Cardiac fibroblast (primary cell): ENCODE measurements at regions not wholly inside any gene's neighbourhood (a gene's known extent, or its start where the extent isn't known, plus 50 kb on each side); places are given as distances from the start of the nearest gene placed in this dataset.
"Not testable (repeated sequence)": the region's sequence is repeated elsewhere in the genome, so short reads cannot be mapped to it uniquely, and the experiment has no call there.

Experiments used
- DNase-seq, 2 donors: peaks; one replicate each; pipeline versions ENCODE4 v3.0.0 to v3.0.0-alpha.2; 2010; ENCODE audit warnings: low read depth in 2 of 2
- H3K4me3 ChIP-seq, 2 donors: replicated peaks in 1 of 2; 1 replicate in 1 of 2; 2 replicates in 1 of 2; pipeline ENCODE4 v1.5.1; 2011; ENCODE audit warnings: low read depth in 2 of 2, low read length in 2 of 2, mild to moderate bottlenecking in 2 of 2, moderate library complexity in 1 of 2
- CTCF ChIP-seq: IDR thresholded peaks from one replicate; pipeline ENCODE4 v1.5.1; 2011; ENCODE audit warnings: low read depth, mild to moderate bottlenecking, low read length, inconsistent platforms

DNA sequence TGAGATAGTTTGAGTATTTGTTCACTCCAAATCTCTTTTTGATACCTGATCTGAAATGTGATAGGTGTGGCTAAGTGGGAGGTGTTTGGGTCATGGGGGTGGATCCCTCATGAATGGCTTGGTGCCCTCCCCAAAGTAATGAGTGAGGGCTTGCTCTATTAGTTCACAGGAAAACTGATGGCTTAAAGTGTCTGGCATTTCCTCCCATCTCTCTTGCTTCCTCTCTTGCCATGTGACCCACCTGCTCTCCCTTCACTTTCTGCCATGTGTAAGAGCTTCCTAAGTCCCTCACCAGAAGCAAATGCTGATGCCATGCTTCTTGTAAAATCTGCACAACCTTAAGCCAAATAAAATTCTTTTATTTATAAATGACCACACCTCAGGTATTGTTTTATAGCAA is 61.1 kb downstream of the MAD2L1 start:
- DNase-seq, result no peak
- no peak for TF ChIP-seq CTCF
- no peak overlapping the region for H3K4me3 ChIP-seq

GRCh38 chr4:120005076-120005475 is 61.6 kb downstream of the MAD2L1 start:
- DNase-seq, result peak in 1 of 2 donors; percentile 30
- no peak for TF ChIP-seq CTCF
- H3K4me3 ChIP-seq, result no peak overlapping the region

DNA sequence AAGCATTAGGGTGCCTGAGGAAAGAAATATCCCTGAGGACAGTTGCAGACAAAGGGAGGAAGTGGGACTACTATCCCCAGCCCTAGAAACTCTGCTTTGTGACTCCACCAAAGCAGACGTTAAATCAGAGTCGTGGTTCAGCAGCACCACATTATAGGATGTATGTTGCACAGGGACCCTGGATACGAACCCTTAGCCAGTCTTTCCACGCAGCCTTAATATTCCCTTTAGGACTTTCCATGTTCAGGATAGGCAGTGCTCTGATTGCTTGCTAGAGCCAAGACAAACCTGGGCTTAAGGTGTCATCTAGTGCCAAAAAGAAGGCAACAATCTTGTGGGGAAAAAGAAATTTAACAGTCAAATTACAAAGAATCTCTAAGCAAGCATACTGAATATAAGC is 62.6 kb downstream of the MAD2L1 start:
- no peak overlapping the region for H3K4me3 ChIP-seq
- TF ChIP-seq CTCF, result no peak
- DNase-seq, result no peak

DNA sequence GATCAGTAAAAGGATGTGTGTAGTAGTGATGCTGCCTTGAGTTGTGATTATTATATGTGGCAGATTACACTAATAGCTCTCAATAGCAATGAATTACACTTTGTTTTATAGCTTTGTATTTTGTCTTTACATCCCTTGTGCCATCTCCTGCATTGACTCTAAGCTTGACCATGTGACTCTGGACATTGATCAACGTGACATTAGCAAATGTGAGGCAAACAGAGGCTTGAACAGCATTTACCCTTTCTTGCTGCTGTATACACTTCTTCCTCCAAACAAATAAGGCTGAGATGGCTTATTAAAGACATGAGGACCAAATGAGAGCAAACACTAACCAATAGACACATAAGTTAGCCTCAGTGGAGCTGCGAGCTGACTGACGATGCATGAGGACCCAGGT is 63.5 kb downstream of the MAD2L1 start:
- no peak for DNase-seq
- no peak for TF ChIP-seq CTCF
- no peak overlapping the region for H3K4me3 ChIP-seq

DNA sequence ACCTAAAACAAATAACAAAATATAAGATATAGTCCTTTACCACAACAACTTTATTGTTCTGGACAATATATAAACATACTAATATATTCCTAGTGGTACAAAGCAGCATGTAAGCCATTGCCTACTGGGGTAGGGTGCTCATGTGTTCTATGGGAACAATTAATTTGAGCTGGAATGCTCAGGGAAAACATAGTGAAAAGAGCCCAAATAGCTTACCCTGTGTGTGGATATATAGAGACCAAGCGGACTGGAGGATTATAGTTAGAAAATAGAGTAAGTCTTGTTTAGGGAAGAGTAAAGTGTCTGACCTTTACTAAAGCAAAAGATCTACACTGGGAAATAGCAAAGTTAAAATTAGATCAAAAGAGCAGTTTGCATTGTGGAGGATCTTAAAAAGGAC is 64.8 kb downstream of the MAD2L1 start:
- DNase-seq, result no peak
- H3K4me3 ChIP-seq, result no peak overlapping the region
- TF ChIP-seq CTCF, result no peak

- TF ChIP-seq CTCF, result no peak
- no peak overlapping the region for H3K4me3 ChIP-seq
- DNase-seq, result no peak
Measured at GRCh38 chr4:120000591-120001296, 65.9 kb downstream of the MAD2L1 start.

- DNase-seq, H3K4me3 ChIP-seq: not testable (repeated sequence)
Measured at GRCh38 chr4:119996024-119996423, 70.6 kb downstream of the MAD2L1 start.
